ENCODE measurements at regions not wholly inside any gene's neighbourhood (a gene's known extent, or its start where the extent isn't known, plus 50 kb on each side); places are given as distances from the start of the nearest gene placed in this dataset.
"Not testable (repeated sequence)": the region's sequence is repeated elsewhere in the genome, so short reads cannot be mapped to it uniquely, and the experiment has no call there.

DNA sequence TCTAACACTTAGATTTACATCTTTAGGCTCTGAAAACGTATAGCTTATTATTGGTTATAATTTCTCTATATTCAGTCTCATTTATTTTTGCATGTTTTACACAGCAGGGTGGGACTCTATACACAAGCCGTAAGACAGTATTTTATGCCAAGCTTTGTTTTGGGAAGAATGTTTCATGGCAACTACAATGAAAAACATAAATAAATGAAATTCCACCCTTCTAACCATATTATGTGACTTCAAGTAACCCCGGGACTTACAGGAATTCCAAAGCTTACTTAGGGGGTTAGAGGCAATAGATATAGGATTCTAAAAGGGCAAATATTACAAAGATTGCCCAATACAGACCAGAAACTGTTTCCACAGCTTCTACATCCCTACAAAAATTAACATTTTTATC lies 370.9 kb downstream of the PRR32 start:
- ATAC-seq = no peak
- intact Hi-C loops (cut with DNase I) = no loop called here
- no peak overlapping the region for H3K27ac ChIP-seq

DNA sequence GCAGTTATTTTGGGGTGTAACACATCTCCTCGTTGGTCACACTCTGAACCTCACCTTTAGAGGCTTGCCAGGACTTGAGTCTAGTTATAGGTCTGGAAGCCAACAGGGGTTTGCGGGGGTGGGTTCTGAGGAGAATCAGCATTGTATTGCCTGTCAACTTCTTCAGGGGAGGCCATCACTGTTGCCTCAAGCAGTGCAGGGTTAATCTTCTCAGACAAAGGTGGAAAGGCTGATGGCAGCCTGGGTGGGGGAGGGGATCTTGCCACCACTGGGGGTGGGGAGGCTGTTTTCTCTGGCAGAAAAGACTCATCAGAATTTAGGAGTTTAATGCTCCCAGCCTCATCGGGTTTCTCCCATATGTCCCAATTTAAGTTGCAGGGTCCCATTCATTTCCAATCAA lies 387.8 kb downstream of the PRR32 start:
- TF ChIP-seq, protein P1, sequence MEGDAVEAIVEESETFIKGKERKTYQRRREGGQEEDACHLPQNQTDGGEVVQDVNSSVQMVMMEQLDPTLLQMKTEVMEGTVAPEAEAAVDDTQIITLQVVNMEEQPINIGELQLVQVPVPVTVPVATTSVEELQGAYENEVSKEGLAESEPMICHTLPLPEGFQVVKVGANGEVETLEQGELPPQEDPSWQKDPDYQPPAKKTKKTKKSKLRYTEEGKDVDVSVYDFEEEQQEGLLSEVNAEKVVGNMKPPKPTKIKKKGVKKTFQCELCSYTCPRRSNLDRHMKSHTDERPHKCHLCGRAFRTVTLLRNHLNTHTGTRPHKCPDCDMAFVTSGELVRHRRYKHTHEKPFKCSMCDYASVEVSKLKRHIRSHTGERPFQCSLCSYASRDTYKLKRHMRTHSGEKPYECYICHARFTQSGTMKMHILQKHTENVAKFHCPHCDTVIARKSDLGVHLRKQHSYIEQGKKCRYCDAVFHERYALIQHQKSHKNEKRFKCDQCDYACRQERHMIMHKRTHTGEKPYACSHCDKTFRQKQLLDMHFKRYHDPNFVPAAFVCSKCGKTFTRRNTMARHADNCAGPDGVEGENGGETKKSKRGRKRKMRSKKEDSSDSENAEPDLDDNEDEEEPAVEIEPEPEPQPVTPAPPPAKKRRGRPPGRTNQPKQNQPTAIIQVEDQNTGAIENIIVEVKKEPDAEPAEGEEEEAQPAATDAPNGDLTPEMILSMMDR (IDR thresholded peaks at IDR 0.05) = no peak
- intact Hi-C loops (cut with DNase I) = no loop called here
- Histone ChIP-seq H3K9me3 (no peaks in the 10 kb centered on the region), H3K4me3 (no peak overlapping the region), H3K27ac (no peak overlapping the region), H3K27me3 (ENCODE audit: low read depth) (no peaks in the 10 kb centered on the region), H3K4me1 (no peaks in the 10 kb centered on the region), H3K36me3 (no peaks in the 10 kb centered on the region)
- ATAC-seq = no peak
- no peak for DNase-seq

More for the DNA sequence above, 370.9 kb downstream of the PRR32 start:
- DNase-seq = no peak
- Histone ChIP-seq H3K9me3 (no peaks in the 10 kb centered on the region), H3K36me3 (no peaks in the 10 kb centered on the region), H3K4me3 (no peak overlapping the region), H3K27me3 (ENCODE audit: low read depth) (no peaks in the 10 kb centered on the region), H3K4me1 (no peaks in the 10 kb centered on the region)
- TF ChIP-seq, protein P1 (IDR thresholded peaks at IDR 0.05) = no peak

DNA sequence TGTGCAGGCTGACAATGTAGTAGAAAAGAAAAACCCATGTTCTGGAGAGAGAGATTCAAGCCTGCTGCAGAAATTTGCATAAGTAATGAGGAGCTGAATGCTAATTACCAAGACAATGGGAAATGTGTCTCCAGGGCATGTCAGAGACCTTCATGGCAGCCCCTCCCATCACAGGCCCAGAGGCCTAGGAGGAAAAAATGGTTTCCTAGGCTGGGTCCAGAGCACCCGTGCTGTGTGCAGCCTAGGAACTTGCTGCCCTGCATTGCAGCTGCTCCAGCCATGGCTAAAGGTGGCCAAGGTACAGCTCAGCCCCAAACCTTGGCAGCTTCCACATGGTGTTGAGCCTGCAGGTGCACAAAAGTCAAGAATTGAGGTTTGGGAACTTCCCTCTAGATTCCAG lies 402.3 kb downstream of the PRR32 start:
- H3K27me3 ChIP-seq (ENCODE audit: low read depth); intact Hi-C loops (cut with DNase I); H3K9me3 ChIP-seq; H3K27ac ChIP-seq; H3K36me3 ChIP-seq; ATAC-seq; DNase-seq; H3K4me3 ChIP-seq; H3K4me1 ChIP-seq: not testable (repeated sequence)

DNA sequence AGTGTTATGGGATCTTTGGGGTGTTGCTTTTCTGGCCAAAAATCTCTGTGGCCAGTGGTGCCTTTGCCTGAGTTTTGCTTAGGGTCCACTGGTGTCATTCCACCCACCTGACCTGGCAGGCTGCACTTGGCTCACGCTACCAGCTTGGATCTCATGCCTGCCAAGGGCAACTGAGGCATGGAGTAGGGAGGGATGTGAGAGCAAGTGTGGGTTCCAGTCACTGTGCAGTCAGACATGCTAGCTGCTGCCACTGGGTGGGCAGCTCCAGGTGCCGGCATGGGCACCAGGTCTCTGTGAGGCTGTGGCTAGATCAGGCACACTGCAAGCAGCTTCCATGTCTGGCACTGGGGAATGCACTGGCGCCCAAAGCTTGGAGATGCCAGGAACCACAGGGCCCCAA lies 424.1 kb downstream of the PRR32 start:
- no peaks in the 10 kb centered on the region for H3K27me3 ChIP-seq (ENCODE audit: low read depth)
- no peak for ATAC-seq

DNA sequence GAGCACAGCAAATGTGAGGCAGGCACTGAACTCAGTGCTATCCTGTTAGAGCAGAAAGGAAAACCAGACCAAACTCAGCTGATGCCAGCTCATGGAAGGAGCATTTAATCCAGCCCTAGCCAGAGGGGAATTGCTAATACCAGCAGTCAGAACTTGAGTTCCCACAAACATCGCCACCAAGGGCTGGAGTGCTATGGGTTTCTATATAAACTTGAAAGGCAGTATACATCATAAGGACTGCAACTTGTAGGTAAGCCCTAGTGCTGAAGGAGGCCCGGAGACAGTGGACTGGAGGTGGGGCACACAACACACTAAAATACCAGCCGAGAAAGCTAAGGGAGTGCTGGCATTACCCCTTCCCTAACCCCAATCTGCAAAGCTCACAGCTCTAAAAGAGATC lies 440.2 kb downstream of the PRR32 start:
- Histone ChIP-seq H3K27ac (no peak overlapping the region), H3K36me3 (no peaks in the 10 kb centered on the region), H3K4me1 (no peaks in the 10 kb centered on the region), H3K4me3 (no peak overlapping the region), H3K9me3 (no peaks in the 10 kb centered on the region), H3K27me3 (ENCODE audit: low read depth) (no peaks in the 10 kb centered on the region)
- DNase-seq (no peak), ATAC-seq (no peak)
- TF ChIP-seq, protein P1 (IDR thresholded peaks at IDR 0.05) = no peak
- intact Hi-C loops (cut with DNase I) = no loop called here

More for the DNA sequence above, 424.1 kb downstream of the PRR32 start:
- no peak for DNase-seq
- H3K4me1 ChIP-seq = no peaks in the 10 kb centered on the region
- H3K4me3 ChIP-seq = no peak overlapping the region
- no peaks in the 10 kb centered on the region for H3K9me3 ChIP-seq
- H3K36me3 ChIP-seq = no peaks in the 10 kb centered on the region
- intact Hi-C loops (cut with DNase I) = no loop called here
- H3K27ac ChIP-seq = no peak overlapping the region
- TF ChIP-seq, protein P1 (IDR thresholded peaks at IDR 0.05) = no peak

DNA sequence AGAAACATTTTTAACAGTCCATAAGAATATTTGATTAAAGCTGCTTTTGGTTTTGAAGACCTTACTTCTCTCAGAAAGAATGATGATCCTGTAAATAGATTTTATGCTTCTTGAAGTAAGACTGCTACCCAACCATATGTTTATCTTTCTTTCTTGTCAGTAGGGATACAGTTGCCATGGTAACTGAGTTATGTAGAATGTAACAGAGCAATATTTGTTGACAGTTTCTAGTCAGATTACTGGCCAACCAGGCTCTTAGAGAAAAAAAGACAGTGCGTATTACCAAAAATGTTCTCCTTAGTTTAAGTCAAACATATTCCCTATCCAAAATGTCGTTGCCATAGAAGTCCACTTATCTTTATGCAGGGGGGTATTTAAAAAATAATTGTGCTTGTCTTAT lies 456.8 kb downstream of the PRR32 start:
- Histone ChIP-seq H3K36me3 (no peaks in the 10 kb centered on the region), H3K4me3 (no peak overlapping the region), H3K27me3 (ENCODE audit: low read depth) (no peaks in the 10 kb centered on the region), H3K4me1 (no peaks in the 10 kb centered on the region), H3K27ac (no peak overlapping the region), H3K9me3 (no peaks in the 10 kb centered on the region)
- no peak for ATAC-seq
- TF ChIP-seq, protein P1 (IDR thresholded peaks at IDR 0.05) = no peak
- intact Hi-C loops (cut with DNase I) = no loop called here
- DNase-seq = no peak

All from lower lobe of right lung (tissue), 2 donors.